Common myeloid progenitor, CD34-positive (primary cell): ENCODE measurements at regions not wholly inside any gene's neighbourhood (a gene's known extent, or its start where the extent isn't known, plus 50 kb on each side); places are given as distances from the start of the nearest gene placed in this dataset.
A peak's percentile ranks its signal among the peaks of the same experiment; 100 is the strongest.

Experiments used
- CTCF ChIA-PET: fragments of 350-600 bp; sonication (Branson Sonifier 250); formaldehyde crosslinking; loops from one replicate; lab custom pipeline; 2021; ENCODE audit warnings: antibody characterized with exemption; lab: Charles Lee
- POLR2A ChIA-PET: fragments of 350-600 bp; sonication (Branson Sonifier 250); formaldehyde crosslinking; loops from one replicate; lab custom pipeline; 2021; ENCODE audit warnings: antibody characterized with exemption; lab: Charles Lee
- DNase-seq, 3 donors: peaks; one replicate each; pipeline versions ENCODE4 v3.0.0 to v3.0.0-alpha.2; 2013
- H3K27ac ChIP-seq, 2 experiments: 1 replicate in 1 of 2; 2 replicates in 1 of 2; pipeline ENCODE4 v1.7.0; 2013; ENCODE audit warnings: inconsistent platforms in 2 of 2, low read length in 2 of 2, mild to moderate bottlenecking in 2 of 2, low read depth in 1 of 2, moderate library complexity in 1 of 2; ENCODE audit not compliant: severe bottlenecking in 2 of 2, insufficient read depth in 1 of 2, poor library complexity in 1 of 2
- H3K27me3 ChIP-seq, 5 experiments: replicated peaks in 2 of 5; 1 replicate in 3 of 5; 2 replicates in 2 of 5; pipeline versions ENCODE4 v1.6.1 to v1.7.0; 2013; ENCODE audit warnings: low read length in 4 of 5, mild to moderate bottlenecking in 2 of 5, moderate library complexity in 2 of 5, inconsistent platforms in 1 of 5; ENCODE audit not compliant: insufficient read depth in 5 of 5, control insufficient read depth in 4 of 5
- H3K36me3 ChIP-seq, 4 experiments: 1 replicate in 2 of 4; 2 replicates in 2 of 4; pipeline versions ENCODE4 v1.6.1 to v1.7.0; 2013; ENCODE audit warnings: low read length in 3 of 4, control low read depth in 1 of 4, mild to moderate bottlenecking in 1 of 4; ENCODE audit not compliant: control insufficient read depth in 4 of 4, insufficient read depth in 4 of 4
- H3K4me1 ChIP-seq, 4 experiments: 1 replicate in 3 of 4; 2 replicates in 1 of 4; pipeline versions ENCODE4 v1.6.1 to v1.7.1; 2013; ENCODE audit warnings: low read length in 3 of 4, mild to moderate bottlenecking in 3 of 4, control low read depth in 1 of 4, inconsistent platforms in 1 of 4, moderate library complexity in 1 of 4; ENCODE audit not compliant: control insufficient read depth in 4 of 4, insufficient read depth in 4 of 4; ENCODE audit errors: control extremely low read depth in 1 of 4
- H3K4me3 ChIP-seq, 7 experiments: 1 replicate in 4 of 7; 2 replicates in 3 of 7; pipeline versions ENCODE4 v1.5.1 to v1.7.0; 2013; ENCODE audit warnings: mild to moderate bottlenecking in 7 of 7, low read length in 6 of 7, moderate library complexity in 6 of 7, inconsistent platforms in 2 of 7, low read depth in 2 of 7, control low read depth in 1 of 7; ENCODE audit not compliant: insufficient read depth in 4 of 7, control insufficient read depth in 1 of 7; ENCODE audit errors: extremely low read depth in 1 of 7
- H3K9me3 ChIP-seq, 5 experiments: 1 replicate in 4 of 5; 2 replicates in 1 of 5; pipeline versions ENCODE4 v1.6.1 to v1.7.1; 2013; ENCODE audit warnings: low read length in 4 of 5, mild to moderate bottlenecking in 2 of 5, inconsistent platforms in 1 of 5, low read depth in 1 of 5, moderate library complexity in 1 of 5; ENCODE audit not compliant: control insufficient read depth in 4 of 5, insufficient read depth in 2 of 5; ENCODE audit errors: control extremely low read depth in 1 of 5
- WGBS: methylation state at CpG from one replicate; pipeline ENCODE4 v1.1.5; 2013; ENCODE audit not compliant: insufficient coverage; 5-methylcytosine and 5-hydroxymethylcytosine counted together

GRCh38 chr5:103498800-103499551, 63.6 kb downstream of the NUDT12 start:
- Histone ChIP-seq H3K27ac (no peak overlapping the region), H3K9me3 (peaks cover 0 to 3% (median 0%) of the 10 kb centered on the region in 5 experiments), H3K36me3 (no peaks in the 10 kb centered on the region), H3K4me3 (peak overlapping the region in 1 of 7 experiments; percentile 24), H3K27me3 (no peaks in the 10 kb centered on the region), H3K4me1 (peaks cover 0 to 34% (median 16%) of the 10 kb centered on the region in 4 experiments)
- 92% methylated on average over 6 of the region's 10 CpGs for WGBS
- no peak for DNase-seq
- ChIA-PET CTCF (interaction anchor here (1.5 kb wide), 1 partner anchor 14 kb away, joined by 6 read pairs; no protein-coding TSS in a partner anchor), POLR2A (no interaction called here)

GRCh38 chr5:103498211-103498610, 64.4 kb downstream of the NUDT12 start:
- H3K36me3 ChIP-seq, result no peaks in the 10 kb centered on the region
- CTCF ChIA-PET, result interaction anchor here (1.5 kb wide), 2 partner anchors 15 to 23 kb away, joined by 5 to 6 read pairs; no protein-coding TSS in a partner anchor
- no CpG with 5 or more reads among the region's 1 CpG for WGBS
- no peak overlapping the region for H3K4me3 ChIP-seq
- H3K4me1 ChIP-seq, result peaks cover 0 to 34% (median 16%) of the 10 kb centered on the region in 4 experiments
- DNase-seq, result no peak
- no peaks in the 10 kb centered on the region for H3K27me3 ChIP-seq
- no peak overlapping the region for H3K27ac ChIP-seq
- POLR2A ChIA-PET, result no interaction called here
- H3K9me3 ChIP-seq, result peaks cover 0 to 3% (median 0%) of the 10 kb centered on the region in 5 experiments

- POLR2A ChIA-PET, result no interaction called here
- CTCF ChIA-PET, result interaction anchor here (1.5 kb wide), 2 partner anchors 15 to 22 kb away, joined by 5 to 6 read pairs; no protein-coding TSS in a partner anchor
- Histone ChIP-seq H3K27me3 (no peaks in the 10 kb centered on the region), H3K36me3 (no peaks in the 10 kb centered on the region), H3K27ac (no peak overlapping the region), H3K4me3 (no peak overlapping the region), H3K4me1 (peaks cover 0 to 34% (median 16%) of the 10 kb centered on the region in 4 experiments), H3K9me3 (peaks cover 0 to 3% (median 0%) of the 10 kb centered on the region in 5 experiments)
- no peak for DNase-seq
- WGBS, result 53% methylated on average over 2 of the region's 3 CpGs
Observed at GRCh38 chr5:103497781-103498180, 64.8 kb downstream of the NUDT12 start.

GRCh38 chr5:103490030-103490739, 72.4 kb downstream of the NUDT12 start:
- Histone ChIP-seq H3K4me3 (no peak overlapping the region), H3K27me3 (no peaks in the 10 kb centered on the region), H3K36me3 (no peaks in the 10 kb centered on the region), H3K4me1 (peaks cover 0 to 9% (median 2%) of the 10 kb centered on the region in 4 experiments), H3K27ac (no peak overlapping the region), H3K9me3 (peaks cover 0 to 3% (median 0%) of the 10 kb centered on the region in 5 experiments)
- no peak for DNase-seq
- WGBS, result 100% methylated on average over 1 of the region's 4 CpGs
- POLR2A ChIA-PET, result no interaction called here
- CTCF ChIA-PET, result no interaction called here

- POLR2A ChIA-PET, result no interaction called here
- peaks cover 0 to under 1% (median 0%) of the 10 kb centered on the region in 5 experiments for H3K9me3 ChIP-seq
- CTCF ChIA-PET, result no interaction called here
- H3K27ac ChIP-seq, result no peak overlapping the region
- H3K4me1 ChIP-seq, result peaks cover 0 to 9% (median 2%) of the 10 kb centered on the region in 4 experiments
- no peak overlapping the region for H3K4me3 ChIP-seq
- H3K27me3 ChIP-seq, result no peaks in the 10 kb centered on the region
- no peaks in the 10 kb centered on the region for H3K36me3 ChIP-seq
- no peak for DNase-seq
- WGBS, result 100% methylated on average over 1 of the region's 2 CpGs
Observed at GRCh38 chr5:103489307-103489706, 73.3 kb downstream of the NUDT12 start.

- Histone ChIP-seq H3K36me3 (no peaks in the 10 kb centered on the region), H3K4me3 (no peak overlapping the region), H3K27ac (no peak overlapping the region), H3K27me3 (no peaks in the 10 kb centered on the region), H3K4me1 (peaks cover 0 to 9% (median 2%) of the 10 kb centered on the region in 4 experiments), H3K9me3 (no peaks in the 10 kb centered on the region)
- ChIA-PET POLR2A (no interaction called here), CTCF (interaction anchor here (2.9 kb wide), 1 partner anchor 12 kb away, joined by 15 read pairs; no protein-coding TSS in a partner anchor)
- no peak for DNase-seq
- WGBS, result 91% methylated on average over 1 of the region's 3 CpGs
Observed at GRCh38 chr5:103487822-103488493, 74.6 kb downstream of the NUDT12 start.
